Islet of Langerhans (tissue), 1 donor: ENCODE measurements at regions not wholly inside any gene's neighbourhood (a gene's known extent, or its start where the extent isn't known, plus 50 kb on each side); places are given as distances from the start of the nearest gene placed in this dataset.
"Not testable (repeated sequence)": the region's sequence is repeated elsewhere in the genome, so short reads cannot be mapped to it uniquely, and the experiment has no call there.

ENCODE experiments used
- FAIRE-seq: peaks from one replicate; lab custom pipeline; 2011; peaks lifted over from hg19 to GRCh38; lab: Jason Lieb, UNC

- no peak for FAIRE-seq
Observed at GRCh38 chr10:120111628-120112027, 219.1 kb downstream of the SEC23IP start.

- FAIRE-seq: peak; percentile 55
Observed at GRCh38 chr10:120112809-120113208, 220.3 kb downstream of the SEC23IP start.

GRCh38 chr10:120115959-120116358 lies 223.4 kb downstream of the SEC23IP start:
- no peak for FAIRE-seq

- no peak for FAIRE-seq
Observed at GRCh38 chr10:120121768-120122167, 229.2 kb downstream of the SEC23IP start.

- FAIRE-seq: no peak
Observed at GRCh38 chr10:120131183-120131582, 238.7 kb downstream of the SEC23IP start.

- no peak for FAIRE-seq
Observed at GRCh38 chr10:120132811-120133210, 240.3 kb downstream of the SEC23IP start.

GRCh38 chr10:120138689-120139088 lies 246.2 kb downstream of the SEC23IP start:
- FAIRE-seq: no peak

- no peak for FAIRE-seq
Observed at GRCh38 chr10:120145107-120145506, 252.6 kb downstream of the SEC23IP start.

GRCh38 chr10:120156614-120157274 lies 264.2 kb downstream of the SEC23IP start:
- no peak for FAIRE-seq

- no peak for FAIRE-seq
Observed at GRCh38 chr10:120161111-120161510, 268.6 kb downstream of the SEC23IP start.

- FAIRE-seq: no peak
Observed at GRCh38 chr10:120162471-120162870, 269.9 kb downstream of the SEC23IP start.

- no peak for FAIRE-seq
Observed at GRCh38 chr10:120172356-120172755, 279.8 kb downstream of the SEC23IP start.

GRCh38 chr10:120174491-120174890 lies 282.0 kb downstream of the SEC23IP start:
- no peak for FAIRE-seq

- FAIRE-seq: no peak
Observed at GRCh38 chr10:120177330-120177729, 279.7 kb upstream of the PLPP4 start.

GRCh38 chr10:120180160-120180559 lies 276.9 kb upstream of the PLPP4 start:
- no peak for FAIRE-seq

GRCh38 chr10:120181154-120181553 lies 275.9 kb upstream of the PLPP4 start:
- FAIRE-seq: no peak

- no peak for FAIRE-seq
Observed at GRCh38 chr10:120182431-120182830, 274.6 kb upstream of the PLPP4 start.

GRCh38 chr10:120183546-120183945 lies 273.5 kb upstream of the PLPP4 start:
- FAIRE-seq: no peak

- FAIRE-seq: no peak
Observed at GRCh38 chr10:120184547-120185337, 272.3 kb upstream of the PLPP4 start.

GRCh38 chr10:120186506-120186905 lies 270.5 kb upstream of the PLPP4 start:
- FAIRE-seq: no peak

- not testable (repeated sequence) for FAIRE-seq
Observed at GRCh38 chr10:120187168-120187567, 269.9 kb upstream of the PLPP4 start.

- FAIRE-seq: no peak
Observed at GRCh38 chr10:120188950-120189349, 268.1 kb upstream of the PLPP4 start.

- no peak for FAIRE-seq
Observed at GRCh38 chr10:120195984-120196712, 260.9 kb upstream of the PLPP4 start.
